ENCODE measurements at regions not wholly inside any gene's neighbourhood (a gene's known extent, or its start where the extent isn't known, plus 50 kb on each side); places are given as distances from the start of the nearest gene placed in this dataset.

- no peaks in the 10 kb centered on the region for H3K36me3 ChIP-seq (ENCODE audit: control insufficient read depth in 2 of 2, extremely low read depth in 1 of 2, insufficient read depth in 2 of 2, low read length in 2 of 2)
- intact Hi-C loops (cut with micrococcal nuclease) (no loop called here), dilution Hi-C loops (cut with MboI; ENCODE audit: extremely low pct_ligation_motif_present, low sequenced_read_pairs) (no loop called here)
- no peak overlapping the region for H2AFZ ChIP-seq (ENCODE audit: low read depth, low read length)
- H3K4me1 ChIP-seq (ENCODE audit: control insufficient read depth, extremely low read depth, insufficient read depth, low read length), result no peaks in the 10 kb centered on the region
- ChIA-PET CTCF (no interaction called here), POLR2A (no interaction called here)
- no peak overlapping the region for H3K4me2 ChIP-seq (ENCODE audit: insufficient read depth, low read length)
- TF ChIP-seq CTCF (IDR thresholded peaks at IDR 0.05; ENCODE audit: extremely low read depth in 1 of 2, insufficient read depth in 1 of 2, low read depth in 1 of 2, low read length in 2 of 2) (no peak), JUN (IDR thresholded peaks at IDR 0.05; ENCODE audit: borderline replicate concordance, insufficient read depth, insufficient read length, low read depth) (no peak), GATA2 (IDR thresholded peaks at IDR 0.05; ENCODE audit: insufficient read depth, insufficient read length, low read depth, low read length) (no peak), MAX (IDR thresholded peaks at IDR 0.05; ENCODE audit: insufficient read depth, insufficient read length) (no peak), POLR2AphosphoS5 (IDR thresholded peaks at IDR 0.05; ENCODE audit: insufficient read depth, low read depth, low read length) (no peak), FOS (IDR thresholded peaks at IDR 0.05; ENCODE audit: borderline replicate concordance, insufficient read depth, low read length) (no peak), POLR2A (IDR thresholded peaks at IDR 0.05; ENCODE audit: low read depth, low read length) (no peak), MYC (IDR thresholded peaks at IDR 0.05; ENCODE audit: low read depth, low read length) (no peak)
- no peaks in the 10 kb centered on the region for H3K79me2 ChIP-seq (ENCODE audit: control insufficient read depth, insufficient read depth, low read length)
- FAIRE-seq (no peak), DNase-seq (ENCODE audit: low read depth, low spot score) (no peak)
- no peak overlapping the region for H3K27ac ChIP-seq (ENCODE audit: insufficient read depth, low read depth, low read length)
- H3K9me1 ChIP-seq (replicated peaks; ENCODE audit: control insufficient read depth, extremely low read depth, insufficient read depth, low read length), result no peaks in the 10 kb centered on the region
- no TSS peak for BruUV-seq (replicated peaks)
- H3K4me3 ChIP-seq (replicated peaks in 1 of 3; ENCODE audit: insufficient read depth in 1 of 3, low read depth in 1 of 3, low read length in 3 of 3), result no peak overlapping the region
- H4K20me1 ChIP-seq (replicated peaks; ENCODE audit: control insufficient read depth, extremely low read depth, insufficient read depth, low read length), result no peaks in the 10 kb centered on the region
- peaks cover 0 to 3% of the 10 kb centered on the region in 2 experiments for H3K27me3 ChIP-seq (ENCODE audit: control insufficient read depth in 2 of 2, insufficient read depth in 2 of 2, low read length in 2 of 2)
- H3K9ac ChIP-seq (replicated peaks; ENCODE audit: extremely low read depth, insufficient read depth, low read length), result no peak overlapping the region
- no peaks in the 10 kb centered on the region for H3K9me3 ChIP-seq (replicated peaks; ENCODE audit: control insufficient read depth, insufficient read depth, low read length)
Measured at GRCh38 chr9:134229466-134230091, 65.2 kb upstream of the RNU6ATAC start.

All from endothelial cell of umbilical vein (primary cell).